ENCODE measurements at regions not wholly inside any gene's neighbourhood (a gene's known extent, or its start where the extent isn't known, plus 50 kb on each side); places are given as distances from the start of the nearest gene placed in this dataset.

- Histone ChIP-seq H3K36me3 (ENCODE audit: control insufficient read depth, insufficient read depth, low read length) (no peaks in the 10 kb centered on the region), H3K4me3 (ENCODE audit: insufficient read depth, low read depth, low read length) (no peak overlapping the region), H3K27me3 (ENCODE audit: control insufficient read depth, insufficient read depth, low read length, poor library complexity, severe bottlenecking) (no peaks in the 10 kb centered on the region), H3K4me1 (ENCODE audit: control insufficient read depth, insufficient read depth, low read length) (no peaks in the 10 kb centered on the region), H3K27ac (ENCODE audit: insufficient read depth, low read depth, low read length, poor library complexity, severe bottlenecking) (no peak overlapping the region), H3K9me3 (ENCODE audit: control insufficient read depth, low read length) (no peaks in the 10 kb centered on the region)
These were observed 64.1 kb upstream of the ALX4 start for GRCh38 chr11:44374001-44374400.

GRCh38 chr11:44376423-44376822, 66.5 kb upstream of the ALX4 start:
- WGBS, 2 experiments: 93 to 96% methylated on average over 4 of the region's 4 CpGs
- H3K27me3 ChIP-seq (ENCODE audit: control insufficient read depth, insufficient read depth, low read length, poor library complexity, severe bottlenecking): no peaks in the 10 kb centered on the region

GRCh38 chr11:44377121-44377520, 67.2 kb upstream of the ALX4 start:
- Histone ChIP-seq H3K4me3 (ENCODE audit: insufficient read depth, low read depth, low read length) (no peak overlapping the region), H3K36me3 (ENCODE audit: control insufficient read depth, insufficient read depth, low read length) (no peaks in the 10 kb centered on the region), H3K27me3 (ENCODE audit: control insufficient read depth, insufficient read depth, low read length, poor library complexity, severe bottlenecking) (no peaks in the 10 kb centered on the region), H3K27ac (ENCODE audit: insufficient read depth, low read depth, low read length, poor library complexity, severe bottlenecking) (no peak overlapping the region), H3K9me3 (ENCODE audit: control insufficient read depth, low read length) (no peaks in the 10 kb centered on the region), H3K4me1 (ENCODE audit: control insufficient read depth, insufficient read depth, low read length) (peaks cover under 1% of the 10 kb centered on the region)
- WGBS, 2 experiments: 85 to 89% methylated on average over 2 of the region's 2 CpGs

More at GRCh38 chr11:44376423-44376822, 66.5 kb upstream of the ALX4 start:
- H3K4me3 ChIP-seq (ENCODE audit: insufficient read depth, low read depth, low read length): no peak overlapping the region
- H3K27ac ChIP-seq (ENCODE audit: insufficient read depth, low read depth, low read length, poor library complexity, severe bottlenecking): no peak overlapping the region
- no peaks in the 10 kb centered on the region for H3K36me3 ChIP-seq (ENCODE audit: control insufficient read depth, insufficient read depth, low read length)
- H3K9me3 ChIP-seq (ENCODE audit: control insufficient read depth, low read length): no peaks in the 10 kb centered on the region
- H3K4me1 ChIP-seq (ENCODE audit: control insufficient read depth, insufficient read depth, low read length): no peaks in the 10 kb centered on the region

- peaks cover 9% of the 10 kb centered on the region for H3K4me1 ChIP-seq (ENCODE audit: control insufficient read depth, insufficient read depth, low read length)
- H3K9me3 ChIP-seq (ENCODE audit: control insufficient read depth, low read length): no peaks in the 10 kb centered on the region
- H3K27ac ChIP-seq (ENCODE audit: insufficient read depth, low read depth, low read length, poor library complexity, severe bottlenecking): no peak overlapping the region
- H3K27me3 ChIP-seq (ENCODE audit: control insufficient read depth, insufficient read depth, low read length, poor library complexity, severe bottlenecking): peaks cover 2% of the 10 kb centered on the region
- 94 to 95% methylated on average over 4 of the region's 4 CpGs for WGBS, 2 experiments
- H3K4me3 ChIP-seq (ENCODE audit: insufficient read depth, low read depth, low read length): no peak overlapping the region
- H3K36me3 ChIP-seq (ENCODE audit: control insufficient read depth, insufficient read depth, low read length): no peaks in the 10 kb centered on the region
These were observed 68.0 kb upstream of the ALX4 start for GRCh38 chr11:44377914-44378321.

- Histone ChIP-seq H3K4me1 (ENCODE audit: control insufficient read depth, insufficient read depth, low read length) (peaks cover 11% of the 10 kb centered on the region), H3K36me3 (ENCODE audit: control insufficient read depth, insufficient read depth, low read length) (no peaks in the 10 kb centered on the region), H3K27ac (ENCODE audit: insufficient read depth, low read depth, low read length, poor library complexity, severe bottlenecking) (no peak overlapping the region), H3K4me3 (ENCODE audit: insufficient read depth, low read depth, low read length) (no peak overlapping the region), H3K27me3 (ENCODE audit: control insufficient read depth, insufficient read depth, low read length, poor library complexity, severe bottlenecking) (peaks cover 4% of the 10 kb centered on the region), H3K9me3 (ENCODE audit: control insufficient read depth, low read length) (no peaks in the 10 kb centered on the region)
- 83 to 86% methylated on average over 11 of the region's 11 CpGs for WGBS, 2 experiments
These were observed 69.4 kb upstream of the ALX4 start for GRCh38 chr11:44379141-44380008.

- Histone ChIP-seq H3K4me1 (ENCODE audit: control insufficient read depth, insufficient read depth, low read length) (peaks cover 11% of the 10 kb centered on the region), H3K27me3 (ENCODE audit: control insufficient read depth, insufficient read depth, low read length, poor library complexity, severe bottlenecking) (peaks cover 4% of the 10 kb centered on the region), H3K27ac (ENCODE audit: insufficient read depth, low read depth, low read length, poor library complexity, severe bottlenecking) (no peak overlapping the region), H3K9me3 (ENCODE audit: control insufficient read depth, low read length) (no peaks in the 10 kb centered on the region), H3K4me3 (ENCODE audit: insufficient read depth, low read depth, low read length) (no peak overlapping the region), H3K36me3 (ENCODE audit: control insufficient read depth, insufficient read depth, low read length) (no peaks in the 10 kb centered on the region)
- 92 to 93% methylated on average over 3 of the region's 3 CpGs for WGBS, 2 experiments
These were observed 70.0 kb upstream of the ALX4 start for GRCh38 chr11:44380009-44380313.

- H3K36me3 ChIP-seq (ENCODE audit: control insufficient read depth, insufficient read depth, low read length): no peaks in the 10 kb centered on the region
- peaks cover 4% of the 10 kb centered on the region for H3K27me3 ChIP-seq (ENCODE audit: control insufficient read depth, insufficient read depth, low read length, poor library complexity, severe bottlenecking)
- WGBS, 2 experiments: 92 to 93% methylated on average over 7 of the region's 7 CpGs
These were observed 70.9 kb upstream of the ALX4 start for GRCh38 chr11:44380820-44381219.

GRCh38 chr11:44381261-44381660, 71.3 kb upstream of the ALX4 start:
- no peak overlapping the region for H3K27ac ChIP-seq (ENCODE audit: insufficient read depth, low read depth, low read length, poor library complexity, severe bottlenecking)
- no peak overlapping the region for H3K4me3 ChIP-seq (ENCODE audit: insufficient read depth, low read depth, low read length)
- H3K9me3 ChIP-seq (ENCODE audit: control insufficient read depth, low read length): no peaks in the 10 kb centered on the region
- no peaks in the 10 kb centered on the region for H3K36me3 ChIP-seq (ENCODE audit: control insufficient read depth, insufficient read depth, low read length)
- peaks cover 4% of the 10 kb centered on the region for H3K27me3 ChIP-seq (ENCODE audit: control insufficient read depth, insufficient read depth, low read length, poor library complexity, severe bottlenecking)
- H3K4me1 ChIP-seq (ENCODE audit: control insufficient read depth, insufficient read depth, low read length): peaks cover 11% of the 10 kb centered on the region
- 95 to 96% methylated on average over 6 of the region's 6 CpGs for WGBS, 2 experiments

More at GRCh38 chr11:44380820-44381219, 70.9 kb upstream of the ALX4 start:
- Histone ChIP-seq H3K9me3 (ENCODE audit: control insufficient read depth, low read length) (no peaks in the 10 kb centered on the region), H3K4me3 (ENCODE audit: insufficient read depth, low read depth, low read length) (no peak overlapping the region), H3K4me1 (ENCODE audit: control insufficient read depth, insufficient read depth, low read length) (peaks cover 11% of the 10 kb centered on the region), H3K27ac (ENCODE audit: insufficient read depth, low read depth, low read length, poor library complexity, severe bottlenecking) (no peak overlapping the region)

GRCh38 chr11:44382118-44382517, 72.2 kb upstream of the ALX4 start:
- Histone ChIP-seq H3K27me3 (ENCODE audit: control insufficient read depth, insufficient read depth, low read length, poor library complexity, severe bottlenecking) (peaks cover 4% of the 10 kb centered on the region), H3K27ac (ENCODE audit: insufficient read depth, low read depth, low read length, poor library complexity, severe bottlenecking) (no peak overlapping the region), H3K4me3 (ENCODE audit: insufficient read depth, low read depth, low read length) (no peak overlapping the region), H3K9me3 (ENCODE audit: control insufficient read depth, low read length) (no peaks in the 10 kb centered on the region), H3K4me1 (ENCODE audit: control insufficient read depth, insufficient read depth, low read length) (peaks cover 11% of the 10 kb centered on the region), H3K36me3 (ENCODE audit: control insufficient read depth, insufficient read depth, low read length) (no peaks in the 10 kb centered on the region)
- WGBS, 2 experiments: 65 to 70% methylated on average over 6 of the region's 6 CpGs

- WGBS, 2 experiments: 96 to 97% methylated on average over 6 of the region's 6 CpGs
- no peak overlapping the region for H3K27ac ChIP-seq (ENCODE audit: insufficient read depth, low read depth, low read length, poor library complexity, severe bottlenecking)
- H3K4me1 ChIP-seq (ENCODE audit: control insufficient read depth, insufficient read depth, low read length): peaks cover 11% of the 10 kb centered on the region
- no peaks in the 10 kb centered on the region for H3K9me3 ChIP-seq (ENCODE audit: control insufficient read depth, low read length)
- H3K4me3 ChIP-seq (ENCODE audit: insufficient read depth, low read depth, low read length): no peak overlapping the region
- no peaks in the 10 kb centered on the region for H3K36me3 ChIP-seq (ENCODE audit: control insufficient read depth, insufficient read depth, low read length)
- peaks cover 4% of the 10 kb centered on the region for H3K27me3 ChIP-seq (ENCODE audit: control insufficient read depth, insufficient read depth, low read length, poor library complexity, severe bottlenecking)
These were observed 72.8 kb upstream of the ALX4 start for GRCh38 chr11:44382656-44383240.
